NOMO-1 treated with dmso at 0.1 percent for 144 hours (cell line): ENCODE measurements at regions not wholly inside any gene's neighbourhood (a gene's known extent, or its start where the extent isn't known, plus 50 kb on each side); places are given as distances from the start of the nearest gene placed in this dataset.
A peak's percentile ranks its signal among the peaks of the same experiment; 100 is the strongest.
"Not testable (repeated sequence)": the region's sequence is repeated elsewhere in the genome, so short reads cannot be mapped to it uniquely, and the experiment has no call there.

ENCODE experiments used
- DNase-seq: peaks from one replicate; lab custom pipeline; 2025; ENCODE audit not compliant: unreplicated experiment; lab: John Stamatoyannopoulos, UW

- no peak for DNase-seq
These were observed 51.0 kb upstream of the PHF24 start for GRCh38 chr9:34907044-34907443.

- peak; percentile 56 for DNase-seq
These were observed 58.4 kb upstream of the PHF24 start for GRCh38 chr9:34899535-34900158.

GRCh38 chr9:34898846-34899245, 59.2 kb upstream of the PHF24 start:
- no peak for DNase-seq

GRCh38 chr9:34896112-34896511, 62.0 kb upstream of the PHF24 start:
- DNase-seq, result no peak

GRCh38 chr9:34892886-34893285, 65.2 kb upstream of the PHF24 start:
- no peak for DNase-seq

GRCh38 chr9:34891386-34891785, 66.7 kb upstream of the PHF24 start:
- DNase-seq, result no peak

- no peak for DNase-seq
These were observed 70.2 kb upstream of the PHF24 start for GRCh38 chr9:34887841-34888240.

GRCh38 chr9:34884747-34885189, 73.3 kb upstream of the PHF24 start:
- DNase-seq, result no peak

GRCh38 chr9:34876096-34876495, 82.0 kb upstream of the PHF24 start:
- DNase-seq, result no peak

GRCh38 chr9:34869390-34869789, 88.7 kb upstream of the PHF24 start:
- DNase-seq, result no peak

GRCh38 chr9:34866614-34867013, 91.5 kb upstream of the PHF24 start:
- DNase-seq, result no peak

GRCh38 chr9:34863426-34863825, 94.7 kb upstream of the PHF24 start:
- DNase-seq, result no peak

- DNase-seq, result peak; percentile 74
These were observed 95.2 kb upstream of the PHF24 start for GRCh38 chr9:34862836-34863235.

GRCh38 chr9:34862043-34862442, 96.0 kb upstream of the PHF24 start:
- DNase-seq, result peak; percentile 39

- DNase-seq, result not testable (repeated sequence)
These were observed 103.1 kb upstream of the PHF24 start for GRCh38 chr9:34855016-34855415.

GRCh38 chr9:34830068-34830467, 120.1 kb upstream of the CCL21 start:
- DNase-seq, result no peak

GRCh38 chr9:34826999-34827538, 117.1 kb upstream of the CCL21 start:
- DNase-seq, result no peak

- no peak for DNase-seq
These were observed 115.8 kb upstream of the CCL21 start for GRCh38 chr9:34825775-34826174.

- DNase-seq, result no peak
These were observed 113.8 kb upstream of the CCL21 start for GRCh38 chr9:34823778-34824177.

GRCh38 chr9:34810187-34810524, 100.2 kb upstream of the CCL21 start:
- DNase-seq, result no peak

- peak; percentile 9 for DNase-seq
These were observed 99.7 kb upstream of the CCL21 start for GRCh38 chr9:34809504-34810186.

- no peak for DNase-seq
These were observed 93.0 kb upstream of the CCL21 start for GRCh38 chr9:34802916-34803315.

GRCh38 chr9:34797367-34797766, 87.4 kb upstream of the CCL21 start:
- DNase-seq, result no peak
